ENCODE measurements at regions not wholly inside any gene's neighbourhood (a gene's known extent, or its start where the extent isn't known, plus 50 kb on each side); places are given as distances from the start of the nearest gene placed in this dataset.

DNA sequence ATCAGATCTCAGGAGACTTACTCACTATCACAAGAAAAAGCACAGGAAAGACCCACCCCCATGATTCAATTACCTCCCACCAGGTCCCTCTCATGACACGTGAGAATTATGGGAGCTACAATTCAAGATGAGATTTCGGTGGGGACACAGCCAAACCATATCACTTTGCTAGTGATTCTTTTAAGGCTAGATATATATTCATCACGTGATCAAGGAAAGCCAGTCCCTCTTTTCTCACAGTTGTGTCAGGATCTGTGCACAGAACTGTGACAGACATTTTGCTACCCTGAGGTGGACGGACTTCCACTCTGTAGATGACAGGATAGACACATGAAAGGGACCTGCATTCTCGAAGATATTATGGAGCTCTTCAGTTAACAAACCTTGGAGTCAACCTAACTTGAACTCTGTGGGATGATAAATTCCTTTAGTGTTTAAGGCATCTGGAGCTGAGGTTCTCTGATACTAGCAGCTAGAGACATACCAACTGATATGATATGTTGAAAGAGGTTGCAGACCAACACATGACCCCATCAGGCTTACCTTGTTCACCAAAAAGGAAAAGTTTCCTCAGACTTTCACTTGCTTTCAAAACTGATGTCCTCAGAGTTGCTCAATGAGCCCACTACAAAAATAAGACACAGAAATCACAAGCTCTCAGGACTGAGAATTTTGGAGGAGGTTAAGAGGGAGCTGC lies 66.3 kb upstream of the SCG2 start:
- no peak for TF ChIP-seq POLR2A (IDR thresholded peaks at IDR 0.05)
- TF ChIP-seq CTCF (IDR thresholded peaks at IDR 0.05) = no peak

Measured in vagina (tissue), 2 donors.